ENCODE measurements at regions not wholly inside any gene's neighbourhood (a gene's known extent, or its start where the extent isn't known, plus 50 kb on each side); places are given as distances from the start of the nearest gene placed in this dataset.

DNA sequence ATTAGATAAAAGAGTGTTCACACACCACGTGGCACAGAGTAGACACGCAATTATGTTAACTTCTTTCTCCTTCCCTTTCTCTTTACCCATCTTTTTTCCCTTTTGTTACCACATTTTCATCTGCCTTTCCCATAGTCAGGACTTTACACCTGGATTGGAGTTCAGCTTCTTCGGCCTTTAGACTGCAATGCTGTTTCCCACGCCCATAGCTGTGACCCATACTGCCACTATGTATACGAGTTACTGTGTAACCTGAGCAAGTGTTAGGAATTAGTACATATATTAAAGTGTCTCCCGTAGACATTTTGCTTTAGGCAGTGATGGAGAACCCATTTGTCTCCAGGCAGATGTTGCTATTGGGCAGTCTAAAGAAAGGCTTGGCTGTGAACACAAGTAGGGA is 143.6 kb upstream of the SLC28A3 start:
- no peak overlapping the region for H3K27ac ChIP-seq (ENCODE audit: low read length)
- H3K27me3 ChIP-seq (ENCODE audit: control insufficient read depth in 1 of 2, insufficient read depth in 2 of 2, low read length in 2 of 2) = no peaks in the 10 kb centered on the region
- H3K9me3 ChIP-seq (ENCODE audit: control insufficient read depth in 2 of 2, low read length in 2 of 2) = peaks cover 0 to 5% of the 10 kb centered on the region in 2 donors
- no peak overlapping the region for H3K9ac ChIP-seq (ENCODE audit: low read length in 2 of 2)
- no peaks in the 10 kb centered on the region for H3K4me1 ChIP-seq (ENCODE audit: control insufficient read depth, insufficient read depth, low read length)
- no peak overlapping the region for H3K4me3 ChIP-seq (ENCODE audit: low read length in 2 of 2)
- no peaks in the 10 kb centered on the region for H3K36me3 ChIP-seq (ENCODE audit: control insufficient read depth in 2 of 2, insufficient read depth in 2 of 2, low read length in 2 of 2)

- Histone ChIP-seq H3K4me3 (ENCODE audit: low read length in 2 of 2) (no peak overlapping the region), H3K27me3 (ENCODE audit: control insufficient read depth in 1 of 2, insufficient read depth in 2 of 2, low read length in 2 of 2) (no peaks in the 10 kb centered on the region), H3K36me3 (ENCODE audit: control insufficient read depth in 2 of 2, insufficient read depth in 2 of 2, low read length in 2 of 2) (no peaks in the 10 kb centered on the region), H3K4me1 (ENCODE audit: control insufficient read depth, insufficient read depth, low read length) (no peaks in the 10 kb centered on the region), H3K9me3 (ENCODE audit: control insufficient read depth in 2 of 2, low read length in 2 of 2) (peaks cover 0 to 5% of the 10 kb centered on the region in 2 donors), H3K27ac (ENCODE audit: low read length) (no peak overlapping the region), H3K9ac (ENCODE audit: low read length in 2 of 2) (no peak overlapping the region)
Measured at GRCh38 chr9:84485539-84485938, 145.0 kb upstream of the SLC28A3 start.

DNA sequence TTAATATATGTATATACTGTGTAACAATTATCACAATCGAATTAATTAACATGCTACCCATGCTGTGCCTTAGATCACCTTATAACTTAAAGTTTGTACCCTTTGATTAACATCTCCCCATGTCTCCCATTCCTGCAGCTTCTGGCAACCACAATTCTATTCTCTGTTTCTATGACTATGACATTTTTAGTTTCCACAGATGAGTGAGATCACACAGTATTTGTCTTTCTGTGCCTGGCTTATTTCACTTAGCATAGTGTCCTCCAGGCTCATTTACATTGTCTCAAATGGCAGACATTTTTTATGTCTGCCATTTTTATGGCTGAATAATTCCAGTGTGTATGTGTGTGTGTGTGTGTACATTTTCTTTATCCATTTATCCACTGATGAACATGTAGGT is 146.1 kb upstream of the SLC28A3 start:
- Histone ChIP-seq H3K4me3 (ENCODE audit: low read length in 2 of 2) (no peak overlapping the region), H3K27me3 (ENCODE audit: control insufficient read depth in 1 of 2, insufficient read depth in 2 of 2, low read length in 2 of 2) (no peaks in the 10 kb centered on the region), H3K9ac (ENCODE audit: low read length in 2 of 2) (no peak overlapping the region), H3K4me1 (ENCODE audit: control insufficient read depth, insufficient read depth, low read length) (no peaks in the 10 kb centered on the region), H3K27ac (ENCODE audit: low read length) (no peak overlapping the region), H3K36me3 (ENCODE audit: control insufficient read depth in 2 of 2, insufficient read depth in 2 of 2, low read length in 2 of 2) (no peaks in the 10 kb centered on the region), H3K9me3 (ENCODE audit: control insufficient read depth in 2 of 2, low read length in 2 of 2) (peaks cover 0 to 5% of the 10 kb centered on the region in 2 donors)

- Histone ChIP-seq H3K4me1 (ENCODE audit: control insufficient read depth, insufficient read depth, low read length) (peaks cover 3% of the 10 kb centered on the region), H3K27me3 (ENCODE audit: control insufficient read depth in 1 of 2, insufficient read depth in 2 of 2, low read length in 2 of 2) (no peaks in the 10 kb centered on the region), H3K9ac (ENCODE audit: low read length in 2 of 2) (no peak overlapping the region), H3K9me3 (ENCODE audit: control insufficient read depth in 2 of 2, low read length in 2 of 2) (peaks cover 0 to 5% of the 10 kb centered on the region in 2 donors), H3K36me3 (ENCODE audit: control insufficient read depth in 2 of 2, insufficient read depth in 2 of 2, low read length in 2 of 2) (no peaks in the 10 kb centered on the region), H3K4me3 (ENCODE audit: low read length in 2 of 2) (no peak overlapping the region), H3K27ac (ENCODE audit: low read length) (no peak overlapping the region)
Measured at GRCh38 chr9:84490206-84490841, 149.8 kb upstream of the SLC28A3 start.

DNA sequence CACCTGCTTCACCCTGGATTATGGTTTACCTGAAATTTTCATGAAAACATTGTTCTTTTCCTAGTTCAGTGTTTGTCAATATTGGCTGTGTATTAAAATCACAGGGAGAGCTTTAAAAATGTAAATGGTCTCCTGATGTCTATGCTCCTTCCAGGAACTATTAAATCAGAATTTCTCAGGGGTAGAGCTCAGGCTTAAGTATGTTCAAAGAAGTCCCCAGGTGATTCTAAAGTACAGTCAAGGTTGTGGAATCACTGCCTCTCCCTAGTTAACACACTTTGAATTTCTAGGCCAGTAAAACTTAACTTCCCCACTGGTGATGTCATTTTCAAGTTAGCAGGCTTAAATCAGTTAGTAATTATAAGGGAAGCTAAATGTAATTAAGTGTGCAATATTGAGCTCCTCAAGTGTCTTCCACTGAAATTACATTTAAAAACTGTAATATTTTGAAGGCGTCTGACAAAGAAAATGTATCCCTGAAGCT is 150.3 kb upstream of the SLC28A3 start:
- H3K4me1 ChIP-seq (ENCODE audit: control insufficient read depth, insufficient read depth, low read length) = peaks cover 3% of the 10 kb centered on the region
- no peaks in the 10 kb centered on the region for H3K27me3 ChIP-seq (ENCODE audit: control insufficient read depth in 1 of 2, insufficient read depth in 2 of 2, low read length in 2 of 2)
- no peak overlapping the region for H3K27ac ChIP-seq (ENCODE audit: low read length)
- peaks cover 0 to under 1% of the 10 kb centered on the region in 2 donors for H3K9me3 ChIP-seq (ENCODE audit: control insufficient read depth in 2 of 2, low read length in 2 of 2)
- no peak overlapping the region for H3K4me3 ChIP-seq (ENCODE audit: low read length in 2 of 2)
- H3K9ac ChIP-seq (ENCODE audit: low read length in 2 of 2) = no peak overlapping the region
- no peaks in the 10 kb centered on the region for H3K36me3 ChIP-seq (ENCODE audit: control insufficient read depth in 2 of 2, insufficient read depth in 2 of 2, low read length in 2 of 2)

DNA sequence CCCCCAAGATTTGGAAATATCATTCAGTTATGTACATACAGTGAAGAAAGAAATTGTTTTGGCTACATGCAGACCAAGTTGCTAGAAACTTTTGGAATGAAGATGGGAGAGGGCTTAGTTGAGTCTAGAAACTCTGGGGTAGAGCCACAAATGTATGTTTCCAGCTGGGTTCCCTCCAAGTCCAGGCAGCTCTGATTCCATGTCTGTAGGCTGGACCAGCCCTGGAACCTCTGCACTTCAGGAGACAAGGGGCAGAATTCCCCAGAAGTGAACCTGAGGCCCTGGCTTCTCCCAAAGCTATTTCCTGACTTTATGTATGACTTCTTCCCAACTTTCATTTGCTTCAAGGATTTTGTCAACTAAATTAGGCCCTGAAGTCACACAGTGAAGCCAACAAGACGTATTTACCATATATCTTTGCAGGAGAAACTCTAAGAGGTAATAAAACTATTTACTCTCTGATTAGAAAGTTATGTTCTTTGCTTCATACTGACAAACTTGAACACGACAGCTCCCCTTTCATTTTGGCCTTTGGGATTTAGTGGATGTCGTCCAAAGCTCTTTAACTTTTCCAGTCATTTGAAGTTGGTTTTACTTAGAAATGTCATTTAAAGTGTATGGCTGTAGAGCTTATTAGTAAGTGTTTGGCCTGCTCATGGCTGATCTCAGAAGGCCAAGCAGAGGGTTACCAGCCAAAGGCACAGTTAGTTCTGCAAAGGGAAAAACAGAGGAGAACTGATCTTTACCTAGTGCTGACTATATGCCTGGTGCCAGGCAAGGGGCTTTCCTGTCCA is 152.0 kb upstream of the SLC28A3 start:
- Histone ChIP-seq H3K4me3 (ENCODE audit: low read length in 2 of 2) (no peak overlapping the region), H3K9me3 (ENCODE audit: control insufficient read depth in 2 of 2, low read length in 2 of 2) (no peaks in the 10 kb centered on the region), H3K4me1 (ENCODE audit: control insufficient read depth, insufficient read depth, low read length) (peaks cover 3% of the 10 kb centered on the region), H3K27me3 (ENCODE audit: control insufficient read depth in 1 of 2, insufficient read depth in 2 of 2, low read length in 2 of 2) (no peaks in the 10 kb centered on the region), H3K9ac (ENCODE audit: low read length in 2 of 2) (no peak overlapping the region), H3K27ac (ENCODE audit: low read length) (no peak overlapping the region), H3K36me3 (ENCODE audit: control insufficient read depth in 2 of 2, insufficient read depth in 2 of 2, low read length in 2 of 2) (no peaks in the 10 kb centered on the region)

DNA sequence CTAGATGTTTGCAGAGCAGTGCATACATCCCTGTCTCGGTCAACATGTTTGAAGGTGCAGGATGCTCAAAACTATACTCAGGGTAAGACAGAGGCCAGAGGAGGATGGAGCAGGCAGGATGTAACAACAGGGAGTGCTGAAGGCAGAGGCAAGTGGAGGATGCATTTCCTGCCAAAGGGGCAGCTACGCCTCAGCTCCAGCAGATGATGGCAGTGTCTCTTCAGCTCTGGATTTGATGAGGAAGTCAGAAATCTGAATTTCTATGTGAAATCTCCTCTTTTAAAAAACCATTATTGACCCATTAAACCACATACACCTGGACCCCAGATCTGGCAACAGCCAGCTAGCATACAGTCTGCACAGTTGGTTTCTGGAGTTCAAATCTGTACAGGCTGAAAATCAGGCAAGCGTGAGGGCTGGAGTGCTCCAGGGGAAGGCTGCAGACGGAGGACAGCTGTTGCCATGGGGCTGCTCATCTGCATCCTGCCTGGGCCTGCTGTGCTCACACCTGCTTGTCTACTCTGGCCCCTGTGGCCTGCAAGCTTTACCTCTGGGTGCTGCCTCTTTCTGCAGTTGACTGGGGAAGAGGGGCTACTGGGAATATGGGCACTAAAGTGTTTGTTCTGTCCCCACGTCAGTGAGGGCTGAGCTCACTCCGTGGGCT is 152.9 kb upstream of the SLC28A3 start:
- H3K4me3 ChIP-seq (ENCODE audit: low read length in 2 of 2) = no peak overlapping the region
- H3K27me3 ChIP-seq (ENCODE audit: control insufficient read depth in 1 of 2, insufficient read depth in 2 of 2, low read length in 2 of 2) = no peaks in the 10 kb centered on the region

DNA sequence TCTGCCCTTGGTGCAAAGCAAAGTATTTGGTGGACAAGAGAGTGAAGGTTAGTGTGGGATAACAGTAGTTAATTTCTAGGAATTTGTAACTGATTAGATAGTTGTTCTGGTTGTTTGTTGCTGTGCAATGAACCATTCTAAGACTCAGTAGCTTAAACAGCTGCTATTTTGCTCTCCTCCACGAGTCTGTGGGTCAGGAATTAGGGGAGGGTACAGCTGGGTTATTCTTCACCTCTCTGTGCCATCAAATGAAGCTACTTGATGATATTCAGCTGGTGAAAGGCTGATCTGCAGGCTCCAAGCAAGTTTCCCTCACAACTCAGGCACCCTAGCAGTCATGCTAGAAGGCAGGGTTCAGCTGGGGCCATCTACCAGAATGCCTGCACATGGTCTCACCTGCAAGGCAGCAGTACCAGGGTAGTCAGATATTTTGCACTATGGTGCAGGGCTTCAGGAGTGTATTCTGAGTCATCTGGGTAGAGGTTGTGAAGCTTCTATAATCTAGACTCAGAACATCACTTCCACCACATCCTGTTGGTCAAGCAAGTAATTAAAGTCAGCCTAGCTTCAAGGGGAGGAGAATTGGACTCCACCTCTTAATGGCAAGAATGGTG is 159.5 kb upstream of the SLC28A3 start:
- no peak overlapping the region for H3K4me3 ChIP-seq (ENCODE audit: low read length in 2 of 2)
- no peaks in the 10 kb centered on the region for H3K36me3 ChIP-seq (ENCODE audit: control insufficient read depth in 2 of 2, insufficient read depth in 2 of 2, low read length in 2 of 2)
- H3K9me3 ChIP-seq (ENCODE audit: control insufficient read depth in 2 of 2, low read length in 2 of 2) = no peaks in the 10 kb centered on the region
- H3K27me3 ChIP-seq (ENCODE audit: control insufficient read depth in 1 of 2, insufficient read depth in 2 of 2, low read length in 2 of 2) = no peaks in the 10 kb centered on the region
- no peak overlapping the region for H3K27ac ChIP-seq (ENCODE audit: low read length)
- no peaks in the 10 kb centered on the region for H3K4me1 ChIP-seq (ENCODE audit: control insufficient read depth, insufficient read depth, low read length)
- no peak overlapping the region for H3K9ac ChIP-seq (ENCODE audit: low read length in 2 of 2)

More for the DNA sequence above, 152.9 kb upstream of the SLC28A3 start:
- no peak overlapping the region for H3K9ac ChIP-seq (ENCODE audit: low read length in 2 of 2)
- no peaks in the 10 kb centered on the region for H3K36me3 ChIP-seq (ENCODE audit: control insufficient read depth in 2 of 2, insufficient read depth in 2 of 2, low read length in 2 of 2)
- peaks cover 3% of the 10 kb centered on the region for H3K4me1 ChIP-seq (ENCODE audit: control insufficient read depth, insufficient read depth, low read length)
- H3K27ac ChIP-seq (ENCODE audit: low read length) = no peak overlapping the region
- H3K9me3 ChIP-seq (ENCODE audit: control insufficient read depth in 2 of 2, low read length in 2 of 2) = no peaks in the 10 kb centered on the region

DNA sequence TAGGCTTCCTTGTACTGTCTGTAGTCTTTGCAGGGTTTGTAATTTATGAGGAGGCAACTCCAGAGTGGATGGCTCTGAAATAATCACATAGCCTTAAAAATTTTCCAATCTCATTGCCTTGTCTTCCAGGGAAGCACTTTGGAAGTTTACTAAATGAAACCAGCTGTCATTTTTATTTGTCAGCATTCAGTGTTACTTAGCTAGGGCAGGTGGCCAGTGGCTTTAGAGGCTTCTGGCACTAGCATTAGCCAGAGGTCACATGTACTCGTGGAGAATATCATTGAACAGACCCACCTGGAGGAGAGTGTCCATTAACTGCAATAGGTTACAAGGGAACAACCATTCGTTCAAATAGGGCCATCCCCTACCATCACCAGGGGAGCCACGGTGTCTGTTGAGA is 160.3 kb upstream of the SLC28A3 start:
- H3K27ac ChIP-seq (ENCODE audit: low read length) = no peak overlapping the region
- no peak overlapping the region for H3K9ac ChIP-seq (ENCODE audit: low read length in 2 of 2)

DNA sequence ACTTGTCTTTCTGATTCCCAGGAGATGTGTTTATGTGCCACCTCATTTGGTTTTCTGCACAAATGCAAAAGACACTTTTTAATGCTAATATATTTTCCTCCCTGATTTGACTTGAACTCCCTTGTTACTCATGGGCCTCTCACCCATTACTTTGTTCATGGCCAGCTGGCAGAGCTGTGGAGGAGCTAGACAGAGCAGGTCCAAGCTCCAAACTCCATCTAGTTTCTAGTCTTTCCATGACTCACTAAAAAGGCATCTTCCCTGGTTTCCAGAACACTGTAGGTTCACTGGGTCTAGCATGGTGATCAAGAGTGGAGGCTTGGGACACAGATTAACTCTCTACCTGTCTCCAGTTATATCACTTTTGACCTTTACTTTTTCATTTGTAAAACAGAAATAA is 161.0 kb upstream of the SLC28A3 start:
- Histone ChIP-seq H3K4me1 (ENCODE audit: control insufficient read depth, insufficient read depth, low read length) (no peaks in the 10 kb centered on the region), H3K36me3 (ENCODE audit: control insufficient read depth in 2 of 2, insufficient read depth in 2 of 2, low read length in 2 of 2) (no peaks in the 10 kb centered on the region), H3K4me3 (ENCODE audit: low read length in 2 of 2) (no peak overlapping the region), H3K9me3 (ENCODE audit: control insufficient read depth in 2 of 2, low read length in 2 of 2) (peaks cover 2 to 4% of the 10 kb centered on the region in 2 donors), H3K9ac (ENCODE audit: low read length in 2 of 2) (no peak overlapping the region), H3K27me3 (ENCODE audit: control insufficient read depth in 1 of 2, insufficient read depth in 2 of 2, low read length in 2 of 2) (no peaks in the 10 kb centered on the region), H3K27ac (ENCODE audit: low read length) (no peak overlapping the region)

More for the DNA sequence above, 160.3 kb upstream of the SLC28A3 start:
- Histone ChIP-seq H3K9me3 (ENCODE audit: control insufficient read depth in 2 of 2, low read length in 2 of 2) (peaks cover 0 to 2% of the 10 kb centered on the region in 2 donors), H3K4me3 (ENCODE audit: low read length in 2 of 2) (no peak overlapping the region), H3K4me1 (ENCODE audit: control insufficient read depth, insufficient read depth, low read length) (no peaks in the 10 kb centered on the region), H3K27me3 (ENCODE audit: control insufficient read depth in 1 of 2, insufficient read depth in 2 of 2, low read length in 2 of 2) (no peaks in the 10 kb centered on the region), H3K36me3 (ENCODE audit: control insufficient read depth in 2 of 2, insufficient read depth in 2 of 2, low read length in 2 of 2) (no peaks in the 10 kb centered on the region)

Data from stomach smooth muscle (tissue), 2 donors.